NCI-H748 treated with DMSO at 0.1 percent for 48 hours (cell line): ENCODE measurements at regions not wholly inside any gene's neighbourhood (a gene's known extent, or its start where the extent isn't known, plus 50 kb on each side); places are given as distances from the start of the nearest gene placed in this dataset.

Experiments used
- DNase-seq: peaks from one replicate; lab custom pipeline; 2025; lab: John Stamatoyannopoulos, UW

- DNase-seq = no peak
Observed at GRCh38 chr19:32105527-32106310, 239.7 kb upstream of the ZNF507 start.

- DNase-seq = no peak
Observed at GRCh38 chr19:32122258-32122657, 223.2 kb upstream of the ZNF507 start.

GRCh38 chr19:32123355-32123940 lies 222.0 kb upstream of the ZNF507 start:
- no peak for DNase-seq

GRCh38 chr19:32124585-32124984 lies 220.8 kb upstream of the ZNF507 start:
- DNase-seq = no peak

GRCh38 chr19:32129141-32129540 lies 216.3 kb upstream of the ZNF507 start:
- no peak for DNase-seq

DNA sequence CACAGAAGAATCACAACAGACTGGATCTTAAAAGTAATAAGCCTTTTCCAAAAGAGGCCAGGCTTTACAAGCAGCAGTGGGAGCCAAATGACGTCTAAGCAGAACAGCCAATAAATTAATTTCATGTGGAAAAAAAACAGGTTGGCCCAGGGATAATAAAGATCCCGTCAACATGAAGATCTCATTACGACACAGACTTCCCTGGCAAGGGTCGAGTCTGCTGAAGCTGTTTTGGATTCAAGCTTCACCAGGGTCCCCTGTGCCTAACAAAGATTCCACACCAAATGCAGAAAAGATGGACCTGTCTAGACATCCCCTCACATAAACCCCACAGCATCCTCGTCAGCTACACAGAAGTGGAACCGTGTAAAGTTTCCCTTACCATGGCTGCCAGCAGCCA lies 215.1 kb upstream of the ZNF507 start:
- DNase-seq = no peak

DNA sequence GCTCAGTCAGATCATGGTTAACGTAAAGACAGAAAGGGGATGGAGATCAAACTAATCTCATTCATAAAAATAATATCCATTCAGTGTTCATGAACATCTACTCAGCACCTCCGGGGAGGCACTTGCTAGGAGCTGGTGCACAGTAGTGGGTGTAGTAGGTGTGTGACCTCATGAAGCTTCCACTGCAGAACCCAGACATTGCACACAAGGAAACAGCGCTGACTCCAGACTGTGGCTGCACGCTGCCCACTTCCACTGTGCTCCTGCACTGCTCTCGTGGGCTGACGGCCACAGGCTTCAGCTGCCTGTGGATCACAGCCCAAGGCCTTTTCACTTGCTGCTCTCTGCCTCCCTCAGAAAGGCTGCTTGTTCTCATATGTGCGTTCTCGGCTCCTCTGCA lies 214.4 kb upstream of the ZNF507 start:
- DNase-seq = no peak

DNA sequence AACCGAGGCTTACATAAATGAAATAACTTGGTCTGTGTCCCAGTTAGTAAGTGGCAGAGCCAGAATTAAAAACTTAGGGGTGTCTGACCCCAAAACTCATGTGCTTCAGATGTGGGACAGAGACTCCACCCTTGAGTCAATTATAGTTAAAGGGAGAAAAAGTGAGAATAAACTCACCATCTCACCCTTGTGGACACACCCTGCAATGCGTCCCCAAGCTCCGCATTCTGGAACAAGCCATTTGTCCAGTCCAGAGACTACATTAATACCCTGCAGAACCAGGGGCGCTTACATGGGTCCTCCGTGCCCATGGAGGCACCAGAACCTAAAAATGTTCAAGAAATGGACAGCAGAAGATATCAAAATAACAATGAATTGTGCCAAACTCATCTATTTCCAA lies 207.0 kb upstream of the ZNF507 start:
- DNase-seq = no peak

DNA sequence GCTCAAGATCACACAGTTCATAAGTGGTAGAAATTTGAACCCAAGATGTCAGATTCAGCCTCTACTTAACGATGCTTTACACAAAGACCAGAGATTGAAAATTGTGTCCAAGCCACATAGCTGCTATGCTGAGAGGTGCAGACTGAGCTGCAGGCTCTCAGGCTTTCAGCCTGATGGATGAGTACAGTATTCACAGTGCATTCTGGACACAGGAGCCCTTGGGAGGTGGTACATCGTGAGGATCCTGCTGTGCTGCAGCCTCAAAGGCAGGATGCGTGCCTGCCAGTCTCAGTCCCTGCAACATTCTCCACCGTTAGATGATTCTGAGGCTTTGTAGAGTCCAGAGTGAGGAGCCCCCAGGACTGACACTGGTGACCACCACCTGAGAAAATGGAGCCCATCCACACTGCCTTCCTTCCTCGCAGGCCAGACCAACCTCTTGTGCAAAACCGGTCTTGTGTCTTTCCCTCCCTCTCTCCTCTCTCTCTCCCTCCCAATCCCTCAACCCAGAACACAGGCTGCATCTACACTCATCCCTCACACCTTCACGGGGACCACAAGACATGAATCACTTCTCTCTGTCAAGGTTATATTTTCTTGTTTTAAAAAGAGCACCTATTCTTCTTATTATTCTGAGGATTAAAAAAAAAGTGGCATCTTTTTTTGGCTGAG lies 203.4 kb upstream of the ZNF507 start:
- DNase-seq = no peak

GRCh38 chr19:32146664-32147063 lies 198.7 kb upstream of the ZNF507 start:
- no peak for DNase-seq

- no peak for DNase-seq
Observed at GRCh38 chr19:32150605-32151004, 194.8 kb upstream of the ZNF507 start.

GRCh38 chr19:32154418-32154817 lies 191.0 kb upstream of the ZNF507 start:
- DNase-seq = no peak

- no peak for DNase-seq
Observed at GRCh38 chr19:32164384-32164992, 180.9 kb upstream of the ZNF507 start.

- DNase-seq = no peak
Observed at GRCh38 chr19:32165141-32165540, 180.3 kb upstream of the ZNF507 start.

- no peak for DNase-seq
Observed at GRCh38 chr19:32165750-32166149, 179.7 kb upstream of the ZNF507 start.

DNA sequence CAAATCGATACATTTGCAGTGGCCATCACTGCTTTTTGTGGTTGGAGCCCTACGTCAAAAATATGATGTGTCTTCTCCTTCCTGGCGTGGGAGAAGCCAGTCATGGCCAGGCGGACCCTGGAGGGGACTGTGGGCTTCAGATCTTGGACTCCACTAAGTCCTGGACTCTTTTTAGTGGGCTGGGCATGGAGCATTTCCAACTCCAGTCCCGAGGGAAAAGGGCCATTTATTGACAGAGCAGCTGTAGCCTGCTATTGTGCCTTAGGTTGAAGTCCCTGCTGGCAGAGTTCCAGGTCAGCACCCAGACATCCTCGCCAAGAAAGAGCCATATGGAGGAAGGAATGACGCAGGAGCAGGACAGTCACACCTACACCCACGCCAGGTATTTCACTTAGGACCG lies 179.2 kb upstream of the ZNF507 start:
- DNase-seq = no peak

DNA sequence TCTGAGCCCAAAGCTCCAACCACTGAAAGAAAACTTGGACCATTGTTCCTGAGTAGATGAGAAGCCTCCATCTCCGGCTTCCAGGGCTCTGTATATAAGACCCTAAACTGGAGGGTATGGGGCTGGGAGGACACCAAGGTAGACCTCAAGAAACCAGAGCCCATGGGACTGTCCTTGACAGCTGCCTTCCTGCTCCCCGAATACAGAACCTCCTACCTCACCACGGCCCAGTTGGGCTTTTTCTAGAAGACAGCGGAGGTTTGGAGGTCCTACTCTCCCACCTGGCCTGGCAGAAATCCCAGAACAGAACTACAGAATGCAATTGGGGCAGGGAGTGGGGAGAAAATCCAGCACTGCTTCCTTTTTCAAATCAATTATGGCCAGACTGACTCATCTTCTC lies 177.3 kb upstream of the ZNF507 start:
- DNase-seq = no peak

GRCh38 chr19:32168606-32169005 lies 176.8 kb upstream of the ZNF507 start:
- no peak for DNase-seq

DNA sequence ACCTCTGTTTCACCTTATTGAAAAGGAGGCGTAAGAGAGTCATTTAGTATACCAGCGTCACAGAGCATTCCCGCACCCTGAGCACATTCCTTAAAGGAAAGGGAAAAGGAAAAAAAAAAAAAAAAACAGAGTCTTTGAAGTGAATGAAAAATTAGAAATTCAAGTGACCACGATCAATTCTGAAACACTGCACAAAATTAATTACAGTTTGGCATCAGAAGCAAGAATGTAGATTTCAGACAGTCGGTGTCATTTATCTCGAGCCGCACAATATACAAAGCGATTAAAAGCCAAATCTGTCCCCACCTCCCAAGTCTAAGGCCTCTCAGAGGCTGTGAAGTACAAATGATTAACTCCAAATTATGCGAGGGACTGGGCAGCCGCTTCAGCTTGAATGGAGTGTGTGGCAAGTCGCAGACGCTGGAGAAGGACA lies 173.7 kb upstream of the ZNF507 start:
- no peak for DNase-seq

DNA sequence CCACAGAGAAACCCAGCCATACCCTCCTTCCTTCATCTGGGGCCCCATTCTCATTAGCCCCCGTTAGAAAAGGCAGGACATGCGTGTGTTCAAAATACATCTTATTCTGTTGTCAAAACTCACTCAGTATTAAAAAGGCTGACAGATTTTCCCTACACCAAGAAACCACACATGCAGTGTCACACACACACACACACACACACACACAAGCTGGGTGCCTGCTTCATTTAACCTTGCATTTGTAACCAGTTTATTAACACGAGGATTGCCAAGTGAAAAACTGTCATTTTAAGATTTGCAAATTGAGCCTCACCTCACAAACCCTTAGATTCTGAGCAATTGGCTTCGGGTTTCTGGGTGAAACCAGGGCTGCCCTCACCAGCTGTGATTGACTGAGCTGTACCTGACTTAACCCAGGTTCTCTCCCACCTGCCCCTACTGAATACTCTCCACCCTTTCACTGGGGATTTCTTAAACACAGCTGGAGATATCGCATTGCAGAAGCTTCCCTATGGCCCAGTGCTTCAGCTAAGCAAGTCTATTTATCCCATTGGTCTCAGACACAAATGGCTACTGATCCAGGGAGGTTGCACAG lies 172.7 kb upstream of the ZNF507 start:
- no peak for DNase-seq

DNA sequence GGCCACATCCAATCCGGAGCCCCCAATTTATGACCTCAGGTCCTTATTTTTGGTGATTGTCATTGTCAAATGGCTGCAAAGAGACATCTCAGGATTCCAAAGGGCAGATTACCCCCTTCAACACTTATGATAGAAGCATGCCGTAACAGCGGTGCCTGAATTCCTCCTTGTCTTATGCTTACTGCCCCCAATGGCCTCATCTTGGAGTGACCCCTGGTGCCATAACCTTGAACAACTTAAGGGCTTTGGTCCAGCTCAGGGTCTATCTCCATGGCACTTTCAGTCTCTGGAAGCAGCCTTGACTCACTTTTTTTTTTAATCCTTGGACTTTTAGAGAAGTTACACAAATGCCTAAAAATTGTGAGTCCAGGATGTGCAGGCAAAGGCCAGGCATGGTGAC lies 171.6 kb upstream of the ZNF507 start:
- DNase-seq = no peak

DNA sequence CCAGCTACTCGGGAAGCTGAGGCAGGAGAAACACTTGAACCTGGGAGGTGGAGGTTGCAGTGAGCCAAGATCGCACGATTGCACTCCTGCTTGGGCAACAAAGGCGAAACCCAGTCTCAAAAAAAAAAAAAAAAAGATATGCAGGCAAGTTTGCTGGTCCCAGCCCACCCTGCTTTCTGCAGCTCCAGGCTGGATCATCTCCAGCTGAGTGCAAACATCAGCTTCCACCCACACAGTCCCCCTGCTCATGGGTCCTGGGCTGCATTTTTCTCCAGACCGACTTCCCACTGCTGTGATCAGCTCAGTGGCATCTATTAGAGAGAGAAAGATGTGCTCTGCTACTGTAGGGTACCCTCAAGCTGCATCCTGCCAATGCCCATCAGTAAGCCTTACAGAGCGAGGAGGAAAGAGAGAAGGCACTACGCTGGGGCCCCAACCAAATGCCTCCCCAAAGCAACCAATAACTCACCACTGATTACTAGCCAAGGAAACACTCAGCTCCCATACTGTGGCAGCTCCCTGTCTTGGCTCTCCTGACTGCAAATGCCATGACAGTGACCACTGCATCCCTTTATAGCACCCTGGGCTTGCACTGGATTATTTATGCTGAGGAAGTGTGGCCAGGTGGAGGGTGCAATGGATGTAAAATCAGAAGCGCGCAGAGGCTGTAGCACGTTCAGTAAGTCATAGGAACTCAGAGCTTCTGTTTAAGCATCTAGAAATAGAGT lies 170.9 kb upstream of the ZNF507 start:
- no peak for DNase-seq
